ENCODE measurements at regions not wholly inside any gene's neighbourhood (a gene's known extent, or its start where the extent isn't known, plus 50 kb on each side); places are given as distances from the start of the nearest gene placed in this dataset.

- Histone ChIP-seq H3K36me3 (ENCODE audit: control insufficient read depth in 2 of 2, extremely low read depth in 1 of 2, insufficient read depth in 2 of 2, low read length in 2 of 2) (no peaks in the 10 kb centered on the region), H3K9me3 (ENCODE audit: control insufficient read depth, low read depth, low read length) (no peaks in the 10 kb centered on the region), H3K9ac (ENCODE audit: control insufficient read depth, extremely low read depth, insufficient read depth, low read length) (no peak overlapping the region), H2AFZ (ENCODE audit: control insufficient read depth, low read length) (no peak overlapping the region), H3K4me3 (ENCODE audit: control insufficient read depth in 2 of 3, extremely low read depth in 1 of 3, insufficient read depth in 2 of 3, low read depth in 1 of 3, low read length in 3 of 3) (no peak overlapping the region), H3K4me1 (ENCODE audit: control insufficient read depth, extremely low read depth, insufficient read depth, low read length) (no peaks in the 10 kb centered on the region), H4K20me1 (ENCODE audit: control insufficient read depth, extremely low read depth, insufficient read depth, low read length) (no peaks in the 10 kb centered on the region), H3K79me2 (ENCODE audit: control insufficient read depth, insufficient read depth, low read length) (no peaks in the 10 kb centered on the region), H3K27me3 (ENCODE audit: control insufficient read depth, extremely low read depth, insufficient read depth, low read length) (no peaks in the 10 kb centered on the region), H3K4me2 (ENCODE audit: control insufficient read depth, extremely low read depth, insufficient read depth, low read depth, low read length) (no peak overlapping the region), H3K9me1 (ENCODE audit: control insufficient read depth, extremely low read depth, insufficient read depth, low read length) (no peaks in the 10 kb centered on the region), H3K27ac (ENCODE audit: control insufficient read depth, insufficient read depth, low read length) (no peak overlapping the region)
- DNase-seq (ENCODE audit: low read depth, low spot score) (no peak), FAIRE-seq (no peak)
- dilution Hi-C loops (cut with MboI; ENCODE audit: extremely low pct_ligation_motif_present, low sequenced_read_pairs) = no loop called here
- TF ChIP-seq CTCF (optimal IDR thresholded peaks at IDR 0.05 in 1 of 3, IDR thresholded peaks at IDR 0.05 in 1 of 3, conservative IDR thresholded peaks at IDR 0.05 in 1 of 3; ENCODE audit: extremely low read depth in 1 of 3, insufficient read depth in 2 of 3, low read length in 3 of 3) (no peak), EZH2 (IDR thresholded peaks at IDR 0.05; ENCODE audit: low read length) (no peak)
Measured at GRCh38 chr6:92979281-92979680, 440.1 kb downstream of the EPHA7 start.

GRCh38 chr6:92977018-92977417 is 442.3 kb downstream of the EPHA7 start:
- Histone ChIP-seq H4K20me1 (ENCODE audit: control insufficient read depth, extremely low read depth, insufficient read depth, low read length) (no peaks in the 10 kb centered on the region), H3K9me3 (ENCODE audit: control insufficient read depth, low read depth, low read length) (no peaks in the 10 kb centered on the region), H3K27ac (ENCODE audit: control insufficient read depth, insufficient read depth, low read length) (no peak overlapping the region), H2AFZ (ENCODE audit: control insufficient read depth, low read length) (no peak overlapping the region), H3K79me2 (ENCODE audit: control insufficient read depth, insufficient read depth, low read length) (no peaks in the 10 kb centered on the region), H3K4me2 (ENCODE audit: control insufficient read depth, extremely low read depth, insufficient read depth, low read depth, low read length) (no peak overlapping the region), H3K36me3 (ENCODE audit: control insufficient read depth in 2 of 2, extremely low read depth in 1 of 2, insufficient read depth in 2 of 2, low read length in 2 of 2) (no peaks in the 10 kb centered on the region), H3K9me1 (ENCODE audit: control insufficient read depth, extremely low read depth, insufficient read depth, low read length) (no peaks in the 10 kb centered on the region), H3K27me3 (ENCODE audit: control insufficient read depth, extremely low read depth, insufficient read depth, low read length) (no peaks in the 10 kb centered on the region), H3K9ac (ENCODE audit: control insufficient read depth, extremely low read depth, insufficient read depth, low read length) (no peak overlapping the region), H3K4me3 (ENCODE audit: control insufficient read depth in 2 of 3, extremely low read depth in 1 of 3, insufficient read depth in 2 of 3, low read depth in 1 of 3, low read length in 3 of 3) (no peak overlapping the region), H3K4me1 (ENCODE audit: control insufficient read depth, extremely low read depth, insufficient read depth, low read length) (no peaks in the 10 kb centered on the region)
- FAIRE-seq = no peak
- TF ChIP-seq CTCF (optimal IDR thresholded peaks at IDR 0.05 in 1 of 3, IDR thresholded peaks at IDR 0.05 in 1 of 3, conservative IDR thresholded peaks at IDR 0.05 in 1 of 3; ENCODE audit: extremely low read depth in 1 of 3, insufficient read depth in 2 of 3, low read length in 3 of 3) (no peak), EZH2 (IDR thresholded peaks at IDR 0.05; ENCODE audit: low read length) (no peak)
- dilution Hi-C loops (cut with MboI; ENCODE audit: extremely low pct_ligation_motif_present, low sequenced_read_pairs) = no loop called here
- no peak for DNase-seq (ENCODE audit: low read depth, low spot score)

Data from keratinocyte (primary cell).